Left renal pelvis (tissue), 4 donors: ENCODE measurements at regions not wholly inside any gene's neighbourhood (a gene's known extent, or its start where the extent isn't known, plus 50 kb on each side); places are given as distances from the start of the nearest gene placed in this dataset.
A peak's percentile ranks its signal among the peaks of the same experiment; 100 is the strongest.
"Not testable (repeated sequence)": the region's sequence is repeated elsewhere in the genome, so short reads cannot be mapped to it uniquely, and the experiment has no call there.

Source experiments
- DNase-seq, 4 donors: peaks; one replicate each; pipeline ENCODE4 v3.0.0-alpha.2; 2013; ENCODE audit warnings: low read depth in 4 of 4, low spot score in 3 of 4

DNA sequence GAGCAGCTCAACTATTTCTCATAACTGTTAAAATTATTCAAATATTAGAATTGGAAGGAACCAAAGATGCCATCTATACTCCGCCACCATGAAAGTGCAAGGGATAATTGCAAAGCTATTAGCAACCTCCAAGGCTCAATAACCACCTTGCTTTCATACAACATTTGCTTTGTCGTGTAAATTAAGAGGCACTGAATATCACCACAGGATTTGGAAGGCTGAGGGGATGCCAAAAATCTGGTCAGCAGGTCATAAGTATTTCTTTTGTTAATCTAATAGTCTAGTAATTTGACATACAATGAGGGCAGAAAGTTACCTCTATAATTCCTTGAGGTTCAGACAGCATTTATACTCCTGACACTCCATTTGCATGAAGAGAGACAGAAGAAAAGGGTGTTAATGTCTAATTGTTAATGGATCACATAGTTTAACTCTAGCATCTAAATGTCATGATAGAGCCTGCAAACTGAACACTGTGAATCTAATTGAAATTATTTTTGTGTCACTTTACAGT is 200.9 kb upstream of the DIAPH2 start:
- no peak for DNase-seq

DNA sequence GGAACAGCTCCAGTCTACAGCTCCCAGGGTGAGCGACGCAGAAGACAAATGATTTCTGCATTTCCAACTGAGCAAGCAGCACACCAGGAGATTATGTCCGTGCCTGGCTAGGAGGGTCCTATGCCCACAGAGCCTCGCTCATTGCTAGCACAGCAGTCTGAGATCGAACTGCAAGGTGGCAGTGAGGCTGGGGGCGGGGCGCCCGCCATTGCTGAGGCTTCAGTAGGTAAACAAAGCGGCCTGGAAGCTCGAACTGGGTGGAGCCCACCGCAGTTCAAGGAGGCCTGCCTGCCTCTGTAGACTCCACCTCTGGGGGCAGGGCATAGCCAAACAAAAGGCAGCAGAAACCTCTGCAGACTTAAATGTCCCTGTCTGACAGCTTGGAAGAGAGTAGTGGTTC is 198.0 kb upstream of the DIAPH2 start:
- not testable (repeated sequence) for DNase-seq

DNA sequence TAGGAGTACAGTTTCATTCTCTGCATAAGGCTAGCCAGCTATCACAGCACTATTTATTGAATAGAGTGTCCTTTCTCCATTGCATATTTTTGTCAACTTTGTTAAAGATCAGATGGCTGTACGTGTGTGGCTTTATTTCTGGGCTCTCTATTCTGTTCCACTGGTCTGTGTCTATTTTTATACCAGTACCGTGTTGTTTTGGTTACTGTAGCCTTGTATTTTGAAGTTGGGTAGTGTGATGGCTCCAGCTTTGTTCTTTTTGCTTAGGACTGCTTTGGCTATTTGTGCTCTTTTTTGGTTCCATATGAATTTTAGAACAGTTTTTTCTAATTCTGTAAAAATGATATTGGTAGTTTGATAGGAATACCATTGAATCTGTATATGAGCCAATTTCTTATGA is 182.1 kb upstream of the DIAPH2 start:
- DNase-seq: no peak

DNA sequence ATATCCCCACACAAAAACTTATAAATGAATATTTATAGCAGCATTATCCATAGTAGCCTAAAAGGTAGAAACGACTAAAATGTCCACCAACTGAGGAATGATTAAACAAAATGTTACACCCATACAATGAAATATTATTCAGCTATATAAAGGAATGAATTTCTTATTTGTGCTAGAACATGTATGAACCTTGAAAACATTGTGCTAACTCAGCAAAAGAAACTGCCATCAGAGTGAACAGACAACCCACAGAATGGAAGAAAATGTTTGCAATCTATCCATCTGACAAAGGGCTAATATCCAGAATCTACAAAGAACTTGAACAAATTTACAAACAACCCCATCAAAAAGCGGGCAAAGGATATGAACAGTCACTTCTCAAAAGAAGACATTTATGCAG is 155.3 kb upstream of the DIAPH2 start:
- DNase-seq: not testable (repeated sequence)

DNA sequence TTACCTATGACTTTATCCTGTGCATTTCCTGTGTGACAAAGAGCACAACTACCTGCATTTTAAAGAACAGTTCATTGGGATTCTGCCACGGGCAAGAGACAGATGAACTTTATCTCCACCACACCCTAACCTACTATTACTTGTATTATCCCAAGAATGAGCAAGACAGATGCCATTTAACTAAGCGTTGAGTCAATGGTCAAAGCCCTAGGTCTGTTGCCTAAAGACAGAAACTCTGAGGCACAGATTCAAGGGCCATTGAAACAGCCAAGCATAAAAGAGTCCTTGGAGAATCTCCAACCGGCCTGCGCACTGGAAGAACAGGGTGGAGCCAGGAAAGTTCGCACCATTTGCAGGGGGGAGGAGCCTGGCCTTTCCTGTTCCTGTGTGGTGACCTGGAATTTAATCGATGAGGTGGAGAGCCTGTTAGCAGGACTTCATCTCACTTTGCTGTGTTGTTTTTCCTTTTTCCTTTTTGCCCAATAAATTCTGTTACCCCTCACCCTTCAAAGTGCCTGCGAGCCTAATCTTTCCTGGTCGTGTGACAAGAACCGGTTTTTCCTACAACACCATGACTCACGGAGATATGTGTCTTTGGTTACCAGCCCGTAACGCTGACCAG is 146.4 kb upstream of the DIAPH2 start:
- no peak for DNase-seq

DNA sequence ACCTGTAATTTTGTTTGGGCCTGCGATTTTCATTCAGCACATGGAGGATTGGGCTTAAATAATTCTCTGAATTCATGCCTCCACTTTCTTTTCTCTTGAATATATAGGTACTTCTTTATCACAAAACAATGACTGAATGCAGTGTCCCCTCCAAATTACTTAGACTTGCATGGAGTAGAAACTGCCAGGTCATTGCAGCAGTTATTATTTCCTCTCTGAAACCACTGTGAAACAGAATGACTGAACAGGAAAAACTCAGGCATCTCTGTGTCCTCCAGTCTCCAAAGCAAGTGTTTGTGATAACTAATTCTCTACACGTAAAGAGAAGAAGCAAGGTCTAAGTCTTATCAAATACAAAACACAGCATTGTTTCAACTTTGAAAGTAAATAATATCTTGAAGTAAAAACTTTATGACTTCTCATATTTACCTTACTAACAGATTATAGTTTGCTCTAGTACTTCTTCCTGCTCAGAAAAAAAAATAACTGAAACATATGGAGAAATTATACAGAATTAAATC is 144.5 kb upstream of the DIAPH2 start:
- DNase-seq: no peak

DNA sequence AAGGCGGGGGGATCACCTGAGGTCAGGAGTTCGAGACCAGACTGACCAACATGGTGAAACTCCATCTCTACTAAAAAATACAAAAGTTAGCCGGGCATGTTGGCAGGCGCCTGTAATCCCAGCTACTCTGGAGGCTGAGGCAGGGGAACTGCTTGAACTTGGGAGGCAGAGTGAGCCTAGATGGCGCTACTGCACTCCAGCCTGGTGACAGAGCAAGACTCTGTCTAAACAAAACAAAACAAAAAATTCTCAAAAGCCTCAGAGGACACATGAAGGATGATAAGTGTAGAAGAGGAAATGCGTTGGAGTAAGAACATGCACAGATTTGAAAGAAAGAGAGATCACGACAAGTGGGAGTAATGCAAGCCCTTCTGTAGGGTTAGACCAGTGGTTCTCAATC is 138.4 kb upstream of the DIAPH2 start:
- not testable (repeated sequence) for DNase-seq

DNA sequence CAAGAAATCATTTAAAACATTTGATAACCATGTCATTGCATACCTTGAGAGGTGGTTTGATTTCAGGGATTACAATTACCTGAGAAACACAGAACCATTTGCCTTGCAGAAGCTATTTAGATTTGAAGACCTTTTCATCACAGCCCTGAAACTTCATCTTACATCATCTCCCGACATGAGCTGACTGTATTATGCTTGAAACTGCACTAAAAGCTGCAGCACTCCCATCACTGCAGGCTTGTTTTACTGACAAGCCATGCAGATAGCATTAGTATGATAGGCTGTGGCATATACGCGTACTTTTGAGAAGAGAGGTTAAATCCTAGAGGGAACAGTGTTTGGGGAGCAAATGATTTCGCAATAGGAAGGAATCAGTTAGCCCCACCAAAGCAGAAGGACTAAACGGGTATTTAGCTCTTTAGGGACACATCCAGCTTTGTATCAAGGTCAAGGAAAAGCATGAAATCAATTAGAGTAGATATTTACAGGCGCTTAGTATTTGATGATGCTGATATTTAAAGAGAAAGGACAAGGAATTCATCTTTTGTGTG is 133.2 kb upstream of the DIAPH2 start:
- no peak for DNase-seq

DNA sequence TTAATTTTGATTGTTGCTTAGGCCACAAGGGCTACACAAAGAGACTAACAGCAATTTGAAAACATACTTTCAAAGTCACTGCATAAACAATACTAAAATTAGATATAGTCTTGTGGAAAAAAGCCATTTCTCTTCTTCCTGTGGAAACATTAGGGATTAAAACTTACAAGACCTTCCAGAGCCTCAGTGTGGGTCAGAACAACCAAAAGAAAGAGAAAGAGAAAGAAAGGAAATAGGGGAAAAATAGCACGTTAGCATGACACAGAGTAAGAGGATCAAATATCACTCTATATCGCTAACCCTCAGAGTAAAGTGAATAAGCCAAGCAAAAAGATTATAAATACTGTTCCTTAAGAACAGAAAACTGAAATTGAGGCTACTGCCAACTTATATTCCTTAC is 127.8 kb upstream of the DIAPH2 start:
- no peak for DNase-seq

DNA sequence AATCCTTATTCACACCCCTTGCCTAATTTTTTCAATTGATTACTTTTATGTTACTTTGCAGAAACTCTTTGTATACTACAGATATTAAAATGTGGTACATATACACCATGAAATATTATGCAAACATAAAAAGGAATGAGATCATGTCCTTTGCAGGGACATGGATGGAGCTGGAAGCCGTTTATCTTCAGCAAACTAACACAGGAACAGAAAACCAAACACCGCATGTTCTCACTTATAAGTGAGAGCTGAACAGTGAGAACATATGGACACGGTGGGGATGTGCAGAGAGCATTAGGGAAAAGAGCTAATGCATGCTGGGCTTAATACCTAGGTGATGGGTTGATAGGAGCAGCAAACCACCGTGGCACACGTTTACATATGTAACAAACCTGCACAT is 123.5 kb upstream of the DIAPH2 start:
- not testable (repeated sequence) for DNase-seq

DNA sequence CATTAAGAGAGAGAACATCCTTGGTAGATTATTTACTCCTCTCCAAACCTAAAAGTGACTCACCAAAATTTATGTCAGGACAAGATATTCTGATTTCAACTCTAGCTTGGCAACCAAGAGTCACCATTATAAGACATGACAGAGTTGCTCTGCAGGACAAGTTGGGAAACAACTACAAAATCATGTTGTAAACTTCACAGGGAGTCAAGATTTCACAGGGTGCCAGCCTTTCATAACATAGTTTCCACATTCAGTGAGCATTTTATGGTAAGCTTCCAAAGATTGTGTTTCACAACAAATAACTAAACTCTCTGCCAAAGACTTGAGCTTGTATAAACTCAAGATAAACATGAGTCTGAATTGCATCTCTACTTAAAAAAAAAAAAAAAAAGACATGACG is 121.0 kb upstream of the DIAPH2 start:
- no peak for DNase-seq

DNA sequence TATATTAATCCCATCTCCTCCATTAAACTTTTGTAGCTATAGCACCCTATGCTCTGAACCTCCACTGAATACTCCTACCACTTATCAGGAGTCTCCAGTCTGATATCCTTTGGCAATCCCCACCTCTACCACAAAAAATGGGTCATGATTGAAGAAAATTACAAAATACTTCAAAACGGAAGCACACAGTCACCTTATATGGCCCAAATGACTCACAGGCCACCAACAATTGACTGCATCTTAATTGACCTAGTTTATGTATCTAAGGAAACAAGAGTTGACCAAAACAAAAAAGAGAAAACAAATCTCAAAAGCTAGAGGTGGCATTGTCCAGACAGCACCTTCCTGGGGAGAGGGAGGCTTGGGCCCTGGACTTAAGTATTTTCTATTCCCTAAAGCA is 120.0 kb upstream of the DIAPH2 start:
- DNase-seq: no peak

DNA sequence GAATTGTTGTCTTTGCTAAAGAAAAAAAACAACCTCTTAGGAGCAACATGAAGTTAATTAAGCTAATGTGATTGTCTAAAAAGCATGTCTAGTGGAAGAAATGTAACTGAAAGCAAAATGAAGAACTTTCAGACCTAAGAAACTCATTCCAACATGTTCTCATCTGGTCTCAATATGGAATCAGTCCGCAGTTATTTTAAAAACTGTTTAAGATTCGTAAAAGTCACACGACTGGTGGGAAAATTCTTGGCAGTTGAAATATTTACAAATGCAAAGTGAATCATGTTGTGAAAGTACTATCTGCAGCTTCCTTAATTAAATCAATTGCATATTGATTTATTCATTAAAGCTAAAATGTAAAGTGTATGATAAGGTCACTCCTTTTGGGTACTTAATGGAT is 117.8 kb upstream of the DIAPH2 start:
- DNase-seq: no peak

DNA sequence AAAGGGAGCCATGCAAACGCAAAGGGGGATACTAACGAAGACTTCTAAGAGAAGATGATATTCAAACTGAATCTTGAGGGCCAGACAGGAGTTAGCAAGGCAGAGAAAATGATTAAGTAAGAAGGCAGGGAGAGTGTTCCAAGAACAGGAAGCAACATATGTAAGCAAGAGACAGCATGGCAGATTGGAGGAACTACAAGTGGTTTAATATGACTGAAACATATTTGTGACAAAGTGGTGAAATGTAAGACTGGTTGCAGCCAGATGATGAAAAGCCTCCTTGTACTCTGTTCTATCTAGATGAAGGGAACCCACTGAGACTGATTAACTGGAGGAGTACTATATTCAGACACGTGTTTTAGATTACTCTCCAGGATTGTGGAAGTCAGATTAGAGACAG is 116.6 kb upstream of the DIAPH2 start:
- DNase-seq: no peak

DNA sequence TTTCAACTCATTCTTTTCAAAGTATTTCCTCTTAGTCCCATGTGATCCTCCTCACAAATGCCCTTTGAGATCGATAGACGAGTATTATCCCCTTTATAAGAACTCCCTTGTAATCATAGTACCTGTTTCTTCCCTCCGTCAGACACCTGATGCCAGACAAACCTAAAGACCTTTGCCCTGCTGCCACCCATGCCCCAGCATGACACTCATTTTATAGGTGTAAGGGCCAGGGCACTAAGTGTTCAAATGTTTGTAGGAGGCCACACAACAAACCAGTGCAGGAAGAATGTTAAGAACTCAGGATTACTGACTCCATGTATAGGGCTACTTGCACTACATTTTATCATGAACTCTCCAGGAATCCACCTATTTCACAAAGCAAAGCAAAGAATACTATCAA is 115.6 kb upstream of the DIAPH2 start:
- DNase-seq: no peak

DNA sequence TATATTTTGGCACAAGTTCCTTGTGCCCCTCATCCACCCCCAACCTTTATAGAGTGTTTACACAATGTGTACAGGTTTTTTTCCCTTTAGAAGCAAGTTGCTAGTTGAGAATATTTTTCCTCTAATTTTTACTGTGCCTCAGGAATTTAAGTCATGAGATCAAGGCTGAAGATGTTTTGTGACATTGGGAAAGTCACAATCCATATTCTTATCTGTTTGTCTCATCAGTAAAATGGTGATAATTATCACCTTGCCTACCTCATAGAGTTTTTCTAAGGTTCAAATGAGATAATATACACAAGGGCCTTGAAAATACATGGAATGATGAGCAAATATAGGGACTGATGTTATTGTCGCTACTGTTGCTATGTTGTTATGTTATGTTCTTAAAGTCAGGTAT is 109.6 kb upstream of the DIAPH2 start:
- DNase-seq: no peak

DNA sequence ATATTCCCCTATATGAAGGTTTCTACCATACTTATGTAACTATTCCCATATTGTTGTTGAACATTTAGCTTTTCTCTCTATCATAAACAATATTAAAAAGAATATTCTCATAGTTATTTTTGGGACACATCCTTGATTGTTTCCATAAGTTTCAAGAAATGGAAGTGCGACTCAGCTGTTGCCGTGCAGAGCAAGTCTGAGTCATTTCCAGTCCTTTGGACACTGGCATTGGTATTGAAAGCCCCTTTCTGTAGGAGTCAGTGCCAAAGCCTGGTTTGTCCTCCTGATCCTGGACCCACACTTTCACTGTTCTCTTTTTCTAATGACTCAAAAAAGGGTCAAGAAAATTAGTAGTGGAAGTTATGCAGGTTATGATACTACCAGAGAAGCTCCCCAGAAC is 108.3 kb upstream of the DIAPH2 start:
- no peak for DNase-seq

DNA sequence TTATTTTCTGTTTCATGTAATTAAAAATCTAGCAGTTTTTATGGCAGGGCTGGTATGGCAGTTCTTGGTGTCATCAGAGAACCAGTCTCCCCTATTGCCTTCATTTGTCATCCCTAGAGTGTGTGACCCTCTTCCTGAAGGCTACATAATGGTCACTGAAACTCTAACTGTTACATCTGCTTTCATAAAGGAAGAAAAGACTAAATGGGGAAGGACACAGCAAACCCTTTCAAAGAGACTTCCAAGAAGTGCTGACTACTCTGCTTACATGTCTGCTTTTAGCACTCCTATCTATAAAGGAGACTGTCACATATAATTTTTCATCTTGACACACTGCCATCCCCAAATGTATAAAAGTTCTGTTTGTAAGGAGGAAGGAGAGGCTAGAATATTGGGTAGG is 105.9 kb upstream of the DIAPH2 start:
- no peak for DNase-seq

DNA sequence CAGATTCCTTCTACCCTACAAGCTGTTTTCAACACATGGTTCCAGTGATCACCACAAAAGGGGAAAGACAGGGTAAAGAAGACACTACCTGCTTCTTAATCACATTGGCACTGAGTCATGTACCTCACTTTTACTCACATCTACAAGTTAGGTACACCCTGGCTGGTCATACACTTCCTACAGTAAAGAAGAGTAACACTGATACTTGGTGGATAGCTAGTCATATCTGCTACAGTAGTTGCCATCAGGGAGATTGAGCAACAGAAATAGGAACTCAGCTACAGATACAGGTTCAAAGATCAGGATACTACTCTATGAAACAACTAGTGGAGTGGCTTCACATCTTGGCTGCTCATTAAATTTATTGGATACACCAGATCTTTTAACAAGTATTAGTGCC is 105.4 kb upstream of the DIAPH2 start:
- no peak for DNase-seq

DNA sequence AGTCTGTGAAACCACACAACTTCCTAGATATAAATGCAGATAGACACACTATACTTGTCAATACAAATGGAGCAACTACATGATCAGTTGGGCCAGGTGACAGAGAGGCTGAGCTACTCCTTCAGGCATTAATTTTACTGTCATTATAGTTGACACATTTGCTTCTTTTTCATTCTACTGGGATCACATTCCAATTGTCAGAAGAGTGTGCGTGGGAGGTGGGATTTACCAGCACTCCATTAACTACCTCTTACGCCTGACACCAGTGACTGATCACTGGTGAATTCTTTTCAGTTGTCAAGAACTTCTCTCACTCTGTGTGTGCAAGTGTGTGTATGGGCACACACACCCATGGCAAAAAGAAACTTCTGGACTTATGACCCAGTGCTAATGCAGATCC is 94.2 kb upstream of the DIAPH2 start:
- DNase-seq: peak in 1 of 4 donors; percentile 4

DNA sequence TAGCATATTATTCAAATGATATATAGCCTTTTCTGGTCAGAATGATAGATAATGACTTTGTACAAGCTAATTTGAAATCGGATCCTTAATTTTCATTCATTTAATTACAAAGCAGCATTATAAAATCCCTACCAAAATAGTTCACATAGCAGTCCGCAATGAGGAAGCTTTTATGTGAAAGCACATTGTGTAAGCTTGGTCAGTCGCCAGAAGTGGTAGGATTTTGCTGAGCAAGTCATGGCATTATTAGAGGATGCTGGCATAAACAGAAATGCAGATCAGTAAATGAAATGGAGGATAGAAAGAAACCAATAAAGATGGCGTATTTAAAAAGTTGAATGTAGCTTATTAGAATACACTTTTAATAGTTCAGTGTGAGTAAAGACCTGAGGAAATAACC is 93.2 kb upstream of the DIAPH2 start:
- DNase-seq: no peak

DNA sequence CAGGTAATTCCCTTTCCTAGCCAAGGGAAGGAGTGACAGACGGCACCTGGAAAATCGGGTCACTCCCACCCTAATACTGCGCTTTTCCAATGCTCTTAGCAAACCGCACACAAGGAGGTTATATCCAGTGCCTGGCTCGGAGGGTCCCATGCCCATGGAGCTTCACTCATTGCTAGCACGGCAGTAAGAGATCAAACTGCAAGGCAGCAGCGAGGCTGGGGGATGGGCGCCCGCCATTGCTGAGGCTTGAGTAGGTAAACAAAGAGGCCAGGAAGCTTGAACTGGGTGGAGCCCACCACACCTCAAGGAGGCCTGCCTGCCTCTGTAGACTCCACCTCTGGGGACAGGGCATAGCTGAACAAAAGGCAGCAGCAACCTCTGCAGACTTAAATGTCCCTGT is 86.8 kb upstream of the DIAPH2 start:
- DNase-seq: not testable (repeated sequence)
